ENCODE measurements at regions not wholly inside any gene's neighbourhood (a gene's known extent, or its start where the extent isn't known, plus 50 kb on each side); places are given as distances from the start of the nearest gene placed in this dataset.
"Not testable (repeated sequence)": the region's sequence is repeated elsewhere in the genome, so short reads cannot be mapped to it uniquely, and the experiment has no call there.

- DNase-seq (ENCODE audit: low spot score): no peak
Observed at GRCh38 chr2:186299610-186300009, 186.4 kb upstream of the ZC3H15 start.

- no peak for DNase-seq (ENCODE audit: low spot score)
Observed at GRCh38 chr2:186302263-186302662, 183.8 kb upstream of the ZC3H15 start.

GRCh38 chr2:186303091-186303490 is 183.0 kb upstream of the ZC3H15 start:
- DNase-seq (ENCODE audit: low spot score): no peak

GRCh38 chr2:186304064-186304463 is 182.0 kb upstream of the ZC3H15 start:
- DNase-seq (ENCODE audit: low spot score): no peak

GRCh38 chr2:186306754-186307153 is 179.3 kb upstream of the ZC3H15 start:
- no peak for DNase-seq (ENCODE audit: low spot score)

- DNase-seq (ENCODE audit: low spot score): no peak
Observed at GRCh38 chr2:186307871-186308270, 178.2 kb upstream of the ZC3H15 start.

- DNase-seq (ENCODE audit: low spot score): no peak
Observed at GRCh38 chr2:186308347-186308746, 177.7 kb upstream of the ZC3H15 start.

- no peak for DNase-seq (ENCODE audit: low spot score)
Observed at GRCh38 chr2:186309901-186310300, 176.2 kb upstream of the ZC3H15 start.

GRCh38 chr2:186319105-186319504 is 167.0 kb upstream of the ZC3H15 start:
- no peak for DNase-seq (ENCODE audit: low spot score)

- DNase-seq (ENCODE audit: low spot score): no peak
Observed at GRCh38 chr2:186325827-186326535, 160.1 kb upstream of the ZC3H15 start.

GRCh38 chr2:186327251-186327868 is 158.7 kb upstream of the ZC3H15 start:
- no peak for DNase-seq (ENCODE audit: low spot score)

GRCh38 chr2:186328838-186329237 is 157.2 kb upstream of the ZC3H15 start:
- no peak for DNase-seq (ENCODE audit: low spot score)

GRCh38 chr2:186330050-186330449 is 156.0 kb upstream of the ZC3H15 start:
- DNase-seq (ENCODE audit: low spot score): no peak

GRCh38 chr2:186339716-186340115 is 146.3 kb upstream of the ZC3H15 start:
- no peak for DNase-seq (ENCODE audit: low spot score)

GRCh38 chr2:186342029-186342428 is 144.0 kb upstream of the ZC3H15 start:
- no peak for DNase-seq (ENCODE audit: low spot score)

GRCh38 chr2:186345745-186346144 is 140.3 kb upstream of the ZC3H15 start:
- DNase-seq (ENCODE audit: low spot score): no peak

GRCh38 chr2:186346216-186346615 is 139.8 kb upstream of the ZC3H15 start:
- no peak for DNase-seq (ENCODE audit: low spot score)

- no peak for DNase-seq (ENCODE audit: low spot score)
Observed at GRCh38 chr2:186347472-186347871, 138.6 kb upstream of the ZC3H15 start.

GRCh38 chr2:186348200-186348599 is 137.9 kb upstream of the ZC3H15 start:
- DNase-seq (ENCODE audit: low spot score): no peak

GRCh38 chr2:186349508-186349907 is 136.6 kb upstream of the ZC3H15 start:
- no peak for DNase-seq (ENCODE audit: low spot score)

GRCh38 chr2:186354160-186354559 is 131.9 kb upstream of the ZC3H15 start:
- not testable (repeated sequence) for DNase-seq (ENCODE audit: low spot score)

GRCh38 chr2:186365406-186365805 is 120.7 kb upstream of the ZC3H15 start:
- DNase-seq (ENCODE audit: low spot score): no peak

- no peak for DNase-seq (ENCODE audit: low spot score)
Observed at GRCh38 chr2:186379052-186379451, 107.0 kb upstream of the ZC3H15 start.

- no peak for DNase-seq (ENCODE audit: low spot score)
Observed at GRCh38 chr2:186380805-186381204, 105.3 kb upstream of the ZC3H15 start.
